ENCODE measurements at regions not wholly inside any gene's neighbourhood (a gene's known extent, or its start where the extent isn't known, plus 50 kb on each side); places are given as distances from the start of the nearest gene placed in this dataset.
A peak's percentile ranks its signal among the peaks of the same experiment; 100 is the strongest.

DNA sequence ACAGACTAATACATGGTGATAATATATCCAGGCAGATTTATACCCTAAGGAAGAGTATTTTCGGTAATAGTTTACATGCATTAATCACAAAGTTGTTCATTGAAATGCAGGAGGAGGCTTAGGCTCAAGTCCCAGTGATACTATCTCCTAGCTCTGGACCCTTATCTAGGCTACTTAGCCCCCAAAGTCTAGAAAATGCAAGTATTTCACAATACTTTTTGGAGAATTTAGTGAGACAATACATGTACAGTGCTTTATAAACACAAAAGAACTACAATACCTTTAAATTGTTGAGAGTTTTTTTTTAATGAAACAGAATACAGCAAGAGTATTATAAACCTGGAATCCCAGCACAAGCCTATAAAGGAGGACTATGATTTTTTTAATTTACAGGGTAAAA is 473.9 kb downstream of the HS3ST3B1 start:
- 0% methylated on average over 1 of the region's 1 CpG for WGBS (ENCODE audit: low lambda C conversion rate)
- Histone ChIP-seq H3K4me3 (replicated peaks in 1 of 3; ENCODE audit: insufficient read depth in 1 of 3, low read depth in 2 of 3, low read length in 3 of 3) (no peak overlapping the region), H3K9me3 (ENCODE audit: low read length) (no peaks in the 10 kb centered on the region), H2AFZ (ENCODE audit: low read length) (no peak overlapping the region), H3K36me3 (replicated peaks in 1 of 2; ENCODE audit: control insufficient read depth in 1 of 2, insufficient read depth in 2 of 2, low read length in 2 of 2) (no peaks in the 10 kb centered on the region), H4K20me1 (ENCODE audit: insufficient read depth, low read length) (no peaks in the 10 kb centered on the region), H3K27me3 (ENCODE audit: control insufficient read depth in 1 of 2, insufficient read depth in 2 of 2, low read length in 2 of 2) (peaks cover 0 to 9% of the 10 kb centered on the region in 2 experiments; a peak in 1 of 5 replicates), H3K4me1 (ENCODE audit: insufficient read depth, low read length) (no peaks in the 10 kb centered on the region), H3K9ac (ENCODE audit: insufficient read depth, low read depth, low read length) (no peak overlapping the region), H3K4me2 (ENCODE audit: low read depth, low read length) (no peak overlapping the region), H3K79me2 (ENCODE audit: insufficient read depth, low read length) (no peaks in the 10 kb centered on the region), H3K27ac (ENCODE audit: extremely low read length, insufficient read depth, low read length) (no peak overlapping the region)
- no TSS peak for BruUV-seq (replicated peaks)
- DNase-seq (ENCODE audit: low spot score) (no peak), FAIRE-seq (no peak), ATAC-seq (no peak)
- CTCF ChIA-PET (ENCODE audit: low intra/inter-chr PET ratio, low total read pairs) = no interaction called here
- intact Hi-C loops (cut with micrococcal nuclease; ENCODE audit: unreplicated experiment) (no loop called here), in situ Hi-C loops (cut with HindIII; ENCODE audit: extremely low pct_ligation_motif_present, low pct_unique_long_range_greater_than_20kb) (no loop called here)
- POLR2A ChIA-PET = no interaction called here
- no peak for TF ChIP-seq ARID2 (CRISPR knock-in tag; IDR thresholded peaks at IDR 0.05; ENCODE audit: borderline replicate concordance)
- TF ChIP-seq CEBPB (IDR thresholded peaks at IDR 0.05; ENCODE audit: borderline replicate concordance, low read depth, low read length) = peak; percentile 64; the same call in 1 of the 2 replicates
- no peak for TF ChIP-seq ZNF709 (CRISPR knock-in tag; IDR thresholded peaks at IDR 0.05)
- TF ChIP-seq ZNF713 (CRISPR knock-in tag; IDR thresholded peaks at IDR 0.05) = no peak
- TF ChIP-seq, protein P1, sequence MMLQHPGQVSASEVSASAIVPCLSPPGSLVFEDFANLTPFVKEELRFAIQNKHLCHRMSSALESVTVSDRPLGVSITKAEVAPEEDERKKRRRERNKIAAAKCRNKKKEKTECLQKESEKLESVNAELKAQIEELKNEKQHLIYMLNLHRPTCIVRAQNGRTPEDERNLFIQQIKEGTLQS (CRISPR knock-in tag; IDR thresholded peaks at IDR 0.05) = no peak
- TF ChIP-seq KLF15 (CRISPR knock-in tag; IDR thresholded peaks at IDR 0.05; ENCODE audit: borderline replicate concordance) = no peak

DNA sequence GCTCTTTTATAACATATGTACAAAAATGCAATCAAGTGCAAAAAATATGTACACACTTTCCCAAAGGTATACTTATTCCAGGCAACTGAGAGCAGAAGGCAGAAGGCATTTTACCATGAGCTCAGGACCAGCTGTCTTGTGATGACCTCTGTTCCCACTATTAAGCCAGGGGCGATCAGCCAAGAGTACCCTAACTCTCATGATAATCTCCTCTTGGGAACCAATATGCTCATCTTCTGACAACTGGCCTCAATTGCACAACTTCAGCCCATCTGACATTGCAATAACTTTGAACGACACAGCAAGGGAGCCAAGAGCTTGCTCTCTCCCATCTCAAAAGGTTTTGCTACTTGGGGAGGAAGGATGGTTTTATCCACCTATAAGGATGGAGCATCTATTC is 471.9 kb downstream of the HS3ST3B1 start:
- ATAC-seq = no peak
- no peak overlapping the region for H3K4me2 ChIP-seq (ENCODE audit: low read depth, low read length)
- no peak overlapping the region for H3K4me3 ChIP-seq (replicated peaks in 1 of 3; ENCODE audit: insufficient read depth in 1 of 3, low read depth in 2 of 3, low read length in 3 of 3)
- H3K9me3 ChIP-seq (ENCODE audit: low read length) = no peaks in the 10 kb centered on the region
- H3K36me3 ChIP-seq (replicated peaks in 1 of 2; ENCODE audit: control insufficient read depth in 1 of 2, insufficient read depth in 2 of 2, low read length in 2 of 2) = no peaks in the 10 kb centered on the region
- H3K4me1 ChIP-seq (ENCODE audit: insufficient read depth, low read length) = no peaks in the 10 kb centered on the region
- no peak for FAIRE-seq
- in situ Hi-C loops (cut with HindIII; ENCODE audit: extremely low pct_ligation_motif_present, low pct_unique_long_range_greater_than_20kb) (no loop called here), intact Hi-C loops (cut with micrococcal nuclease; ENCODE audit: unreplicated experiment) (no loop called here)
- H4K20me1 ChIP-seq (ENCODE audit: insufficient read depth, low read length) = no peaks in the 10 kb centered on the region
- no peak for DNase-seq (ENCODE audit: low spot score)
- 0 out of 5 replicates have a peak, but pooled peaks cover 0 to 3% of the 10 kb centered on the region in 2 experiments for H3K27me3 ChIP-seq (ENCODE audit: control insufficient read depth in 1 of 2, insufficient read depth in 2 of 2, low read length in 2 of 2)
- no peak overlapping the region for H3K9ac ChIP-seq (ENCODE audit: insufficient read depth, low read depth, low read length)
- CTCF ChIA-PET (ENCODE audit: low intra/inter-chr PET ratio, low total read pairs) = no interaction called here
- 0% methylated on average over 2 of the region's 2 CpGs for WGBS (ENCODE audit: low lambda C conversion rate)
- H3K79me2 ChIP-seq (ENCODE audit: insufficient read depth, low read length) = no peaks in the 10 kb centered on the region
- no peak overlapping the region for H3K27ac ChIP-seq (ENCODE audit: extremely low read length, insufficient read depth, low read length)
- POLR2A ChIA-PET = no interaction called here
- no TSS peak for BruUV-seq (replicated peaks)
- H2AFZ ChIP-seq (ENCODE audit: low read length) = no peak overlapping the region
- TF ChIP-seq, protein P2, sequence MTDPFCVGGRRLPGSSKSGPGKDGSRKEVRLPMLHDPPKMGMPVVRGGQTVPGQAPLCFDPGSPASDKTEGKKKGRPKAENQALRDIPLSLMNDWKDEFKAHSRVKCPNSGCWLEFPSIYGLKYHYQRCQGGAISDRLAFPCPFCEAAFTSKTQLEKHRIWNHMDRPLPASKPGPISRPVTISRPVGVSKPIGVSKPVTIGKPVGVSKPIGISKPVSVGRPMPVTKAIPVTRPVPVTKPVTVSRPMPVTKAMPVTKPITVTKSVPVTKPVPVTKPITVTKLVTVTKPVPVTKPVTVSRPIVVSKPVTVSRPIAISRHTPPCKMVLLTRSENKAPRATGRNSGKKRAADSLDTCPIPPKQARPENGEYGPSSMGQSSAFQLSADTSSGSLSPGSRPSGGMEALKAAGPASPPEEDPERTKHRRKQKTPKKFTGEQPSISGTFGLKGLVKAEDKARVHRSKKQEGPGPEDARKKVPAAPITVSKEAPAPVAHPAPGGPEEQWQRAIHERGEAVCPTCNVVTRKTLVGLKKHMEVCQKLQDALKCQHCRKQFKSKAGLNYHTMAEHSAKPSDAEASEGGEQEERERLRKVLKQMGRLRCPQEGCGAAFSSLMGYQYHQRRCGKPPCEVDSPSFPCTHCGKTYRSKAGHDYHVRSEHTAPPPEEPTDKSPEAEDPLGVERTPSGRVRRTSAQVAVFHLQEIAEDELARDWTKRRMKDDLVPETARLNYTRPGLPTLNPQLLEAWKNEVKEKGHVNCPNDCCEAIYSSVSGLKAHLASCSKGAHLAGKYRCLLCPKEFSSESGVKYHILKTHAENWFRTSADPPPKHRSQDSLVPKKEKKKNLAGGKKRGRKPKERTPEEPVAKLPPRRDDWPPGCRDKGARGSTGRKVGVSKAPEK (CRISPR knock-in tag; IDR thresholded peaks at IDR 0.05; ENCODE audit: borderline replicate concordance) = no peak
- TF ChIP-seq ZNF234 (CRISPR knock-in tag; conservative IDR thresholded peaks at IDR 0.05) = no peak
- TF ChIP-seq, protein P3, sequence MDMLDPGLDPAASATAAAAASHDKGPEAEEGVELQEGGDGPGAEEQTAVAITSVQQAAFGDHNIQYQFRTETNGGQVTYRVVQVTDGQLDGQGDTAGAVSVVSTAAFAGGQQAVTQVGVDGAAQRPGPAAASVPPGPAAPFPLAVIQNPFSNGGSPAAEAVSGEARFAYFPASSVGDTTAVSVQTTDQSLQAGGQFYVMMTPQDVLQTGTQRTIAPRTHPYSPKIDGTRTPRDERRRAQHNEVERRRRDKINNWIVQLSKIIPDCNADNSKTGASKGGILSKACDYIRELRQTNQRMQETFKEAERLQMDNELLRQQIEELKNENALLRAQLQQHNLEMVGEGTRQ (IDR thresholded peaks at IDR 0.05; ENCODE audit: low read depth, low read length) = no peak
- TF ChIP-seq, protein P3 (CRISPR knock-in tag; IDR thresholded peaks at IDR 0.05; ENCODE audit: borderline replicate concordance) = no peak
- TF ChIP-seq, protein P4, sequence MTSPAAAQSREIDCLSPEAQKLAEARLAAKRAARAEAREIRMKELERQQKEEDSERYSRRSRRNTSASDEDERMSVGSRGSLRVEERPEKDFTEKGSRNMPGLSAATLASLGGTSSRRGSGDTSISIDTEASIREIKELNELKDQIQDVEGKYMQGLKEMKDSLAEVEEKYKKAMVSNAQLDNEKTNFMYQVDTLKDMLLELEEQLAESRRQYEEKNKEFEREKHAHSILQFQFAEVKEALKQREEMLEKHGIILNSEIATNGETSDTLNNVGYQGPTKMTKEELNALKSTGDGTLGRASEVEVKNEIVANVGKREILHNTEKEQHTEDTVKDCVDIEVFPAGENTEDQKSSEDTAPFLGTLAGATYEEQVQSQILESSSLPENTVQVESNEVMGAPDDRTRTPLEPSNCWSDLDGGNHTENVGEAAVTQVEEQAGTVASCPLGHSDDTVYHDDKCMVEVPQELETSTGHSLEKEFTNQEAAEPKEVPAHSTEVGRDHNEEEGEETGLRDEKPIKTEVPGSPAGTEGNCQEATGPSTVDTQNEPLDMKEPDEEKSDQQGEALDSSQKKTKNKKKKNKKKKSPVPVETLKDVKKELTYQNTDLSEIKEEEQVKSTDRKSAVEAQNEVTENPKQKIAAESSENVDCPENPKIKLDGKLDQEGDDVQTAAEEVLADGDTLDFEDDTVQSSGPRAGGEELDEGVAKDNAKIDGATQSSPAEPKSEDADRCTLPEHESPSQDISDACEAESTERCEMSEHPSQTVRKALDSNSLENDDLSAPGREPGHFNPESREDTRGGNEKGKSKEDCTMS (CRISPR knock-in tag; conservative IDR thresholded peaks at IDR 0.05) = no peak

Data from HepG2 (cell line).